ENCODE measurements at regions not wholly inside any gene's neighbourhood (a gene's known extent, or its start where the extent isn't known, plus 50 kb on each side); places are given as distances from the start of the nearest gene placed in this dataset.

- no peak for TF ChIP-seq SIN3A (IDR thresholded peaks at IDR 0.05; ENCODE audit: borderline replicate concordance, insufficient read depth, low read length)
- TF ChIP-seq FOXP2 (optimal IDR thresholded peaks at IDR 0.05; ENCODE audit: borderline replicate concordance, extremely low read depth, extremely low read length, insufficient read depth), result no peak
- no peak for TF ChIP-seq POLR2AphosphoS5 (IDR thresholded peaks at IDR 0.05; ENCODE audit: low read depth, low read length)
Measured at GRCh38 chr2:151083856-151084795, 177.5 kb downstream of the RBM43 start.

All from PFSK-1 (cell line).